HCT116 (cell line): ENCODE measurements at regions not wholly inside any gene's neighbourhood (a gene's known extent, or its start where the extent isn't known, plus 50 kb on each side); places are given as distances from the start of the nearest gene placed in this dataset.

Source experiments
- CBX3 ChIP-seq: IDR thresholded peaks from 2 replicates; pipeline ENCODE4 v1.6.1; 2012; ENCODE audit warnings: low read depth
- CTCF ChIP-seq, 3 experiments: fragments of 200-600 bp in 1 of 3; sonication (generic) in 1 of 3; IDR thresholded peaks in 2 of 3; conservative IDR thresholded peaks in 1 of 3; 2 replicates each; pipeline ENCODE4 v1.5.1; 2012 to 2017; ENCODE audit warnings: low read depth in 2 of 3, low read length in 2 of 3, antibody characterized with exemption in 1 of 3, borderline replicate concordance in 1 of 3, control low read depth in 1 of 3, mild to moderate bottlenecking in 1 of 3, mixed read lengths in 1 of 3, mixed run types in 1 of 3, moderate library complexity in 1 of 3; ENCODE audit not compliant: insufficient read depth in 1 of 3
- POLR2A ChIP-seq: IDR thresholded peaks from 2 replicates; pipeline ENCODE4 v1.7.0; 2011; ENCODE audit warnings: borderline replicate concordance; ENCODE audit not compliant: insufficient read depth, insufficient read length; ENCODE audit errors: extremely low read depth
- POLR2AphosphoS5 ChIP-seq: IDR thresholded peaks from 2 replicates; pipeline ENCODE4 v1.6.1; 2011; ENCODE audit warnings: mild to moderate bottlenecking, low read depth, low read length, moderate library complexity

GRCh38 chr5:19233573-19233972 is 754.4 kb downstream of the CDH18 start:
- TF ChIP-seq CTCF (IDR thresholded peaks at IDR 0.05 in 2 of 3, conservative IDR thresholded peaks at IDR 0.05 in 1 of 3; ENCODE audit: borderline replicate concordance in 1 of 3, insufficient read depth in 1 of 3, low read depth in 2 of 3, low read length in 2 of 3) (no peak), POLR2A (no peak), POLR2AphosphoS5 (no peak), CBX3 (no peak)
